Mucosa of rectum (tissue), 2 donors: ENCODE measurements at regions not wholly inside any gene's neighbourhood (a gene's known extent, or its start where the extent isn't known, plus 50 kb on each side); places are given as distances from the start of the nearest gene placed in this dataset.
"Not testable (repeated sequence)": the region's sequence is repeated elsewhere in the genome, so short reads cannot be mapped to it uniquely, and the experiment has no call there.

Experiments used
- H3K27ac ChIP-seq, 2 donors: one replicate each; pipeline ENCODE4 v1.7.0; 2013; ENCODE audit warnings: inconsistent platforms in 2 of 2, low read depth in 2 of 2, low read length in 2 of 2
- H3K27me3 ChIP-seq, 2 donors: one replicate each; pipeline ENCODE4 v1.7.0; 2013; ENCODE audit warnings: low read length in 2 of 2; ENCODE audit not compliant: control insufficient read depth in 2 of 2, insufficient read depth in 2 of 2
- H3K36me3 ChIP-seq, 2 donors: one replicate each; pipeline ENCODE4 v1.7.0; 2013; ENCODE audit warnings: low read length in 2 of 2; ENCODE audit not compliant: control insufficient read depth in 2 of 2, insufficient read depth in 2 of 2
- H3K4me1 ChIP-seq, 2 donors: one replicate each; pipeline ENCODE4 v1.7.0; 2013; ENCODE audit warnings: low read length in 2 of 2, mild to moderate bottlenecking in 1 of 2; ENCODE audit not compliant: control insufficient read depth in 2 of 2, insufficient read depth in 2 of 2
- H3K4me3 ChIP-seq, 2 donors: one replicate each; pipeline ENCODE4 v1.7.0; 2013; ENCODE audit warnings: low read length in 2 of 2
- H3K9ac ChIP-seq, 2 donors: one replicate each; pipeline ENCODE4 v1.7.0; 2013; ENCODE audit warnings: low read length in 2 of 2, low read depth in 1 of 2, mild to moderate bottlenecking in 1 of 2
- H3K9me3 ChIP-seq, 2 donors: one replicate each; pipeline ENCODE4 v1.7.0; 2013; ENCODE audit warnings: low read length in 2 of 2; ENCODE audit not compliant: control insufficient read depth in 2 of 2
- donor health status: healthy.
- donor health status: Normal muscosa, but diverticular disease.

DNA sequence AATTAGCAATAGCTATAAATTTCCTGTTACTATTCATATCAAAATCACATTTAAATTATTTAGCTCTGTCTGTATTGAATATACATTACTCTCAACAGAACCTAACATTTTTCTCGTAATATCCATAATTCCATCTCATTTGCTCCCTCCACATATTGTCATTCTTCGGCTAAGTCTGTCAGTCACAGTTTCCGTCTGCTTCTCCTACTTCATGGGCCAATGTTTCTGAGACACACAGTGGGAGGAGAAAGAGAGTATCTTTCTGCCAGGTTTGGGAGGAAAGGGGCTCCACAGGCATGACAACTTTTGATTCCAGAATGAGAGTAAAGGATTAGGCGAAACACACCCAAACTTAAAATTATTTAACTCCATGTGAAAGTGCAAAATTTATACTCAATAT is 273.1 kb upstream of the SMIM21 start:
- Histone ChIP-seq H3K4me3 (no peak overlapping the region), H3K27me3 (no peaks in the 10 kb centered on the region), H3K9ac (no peak overlapping the region), H3K27ac (no peak overlapping the region), H3K36me3 (no peaks in the 10 kb centered on the region), H3K4me1 (no peaks in the 10 kb centered on the region), H3K9me3 (no peaks in the 10 kb centered on the region)

GRCh38 chr18:75698861-75699260 is 271.4 kb upstream of the SMIM21 start:
- H3K9me3 ChIP-seq = no peaks in the 10 kb centered on the region
- no peaks in the 10 kb centered on the region for H3K36me3 ChIP-seq
- no peak overlapping the region for H3K4me3 ChIP-seq
- H3K27me3 ChIP-seq = no peaks in the 10 kb centered on the region
- no peaks in the 10 kb centered on the region for H3K4me1 ChIP-seq
- H3K9ac ChIP-seq = no peak overlapping the region
- H3K27ac ChIP-seq = no peak overlapping the region

- Histone ChIP-seq H3K27ac (no peak overlapping the region), H3K36me3 (no peaks in the 10 kb centered on the region), H3K4me1 (no peaks in the 10 kb centered on the region), H3K4me3 (no peak overlapping the region), H3K9me3 (no peaks in the 10 kb centered on the region), H3K9ac (no peak overlapping the region), H3K27me3 (no peaks in the 10 kb centered on the region)
Observed at GRCh38 chr18:75697493-75697892, 270.0 kb upstream of the SMIM21 start.

DNA sequence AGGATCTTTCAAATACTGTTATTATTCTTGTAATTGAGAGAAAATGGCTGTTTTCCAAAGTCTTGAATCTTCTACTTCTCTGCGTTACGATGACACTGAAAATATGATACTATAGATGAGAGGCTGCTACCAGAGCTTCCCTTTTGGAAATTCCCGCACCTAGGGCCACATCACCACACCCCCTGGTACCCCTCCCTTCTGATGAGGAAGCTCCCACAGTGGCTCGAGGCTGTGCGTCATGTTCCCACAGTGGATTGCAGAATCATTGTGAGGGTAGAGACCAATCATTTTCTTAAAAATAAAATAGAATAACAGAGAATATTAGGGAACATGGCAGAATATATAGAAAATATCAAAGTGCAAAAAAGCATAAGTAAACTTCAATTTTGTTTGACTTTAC is 268.9 kb upstream of the SMIM21 start:
- H3K9ac ChIP-seq = no peak overlapping the region
- H3K27me3 ChIP-seq = no peaks in the 10 kb centered on the region
- no peaks in the 10 kb centered on the region for H3K36me3 ChIP-seq
- no peak overlapping the region for H3K4me3 ChIP-seq
- no peaks in the 10 kb centered on the region for H3K9me3 ChIP-seq
- H3K27ac ChIP-seq = no peak overlapping the region
- H3K4me1 ChIP-seq = no peaks in the 10 kb centered on the region

DNA sequence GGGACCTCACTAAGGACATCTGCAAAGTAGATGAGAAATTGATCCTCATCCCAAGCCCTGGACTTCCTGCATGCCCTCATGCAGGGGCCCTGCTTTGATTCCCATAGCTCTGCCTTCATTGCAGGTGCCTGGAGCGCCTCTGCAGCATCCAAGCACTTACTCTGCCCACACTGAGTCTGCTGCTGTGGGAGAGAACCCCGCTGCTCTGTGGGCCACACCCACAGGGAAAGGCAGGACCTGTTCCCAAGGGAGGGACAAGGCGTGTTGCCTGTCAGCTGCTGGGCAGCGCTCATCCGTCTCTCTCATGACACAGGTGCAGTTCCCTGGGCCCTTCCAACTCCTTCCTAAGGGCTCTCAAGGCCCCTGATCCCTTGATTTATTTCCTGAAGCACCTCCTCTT is 266.8 kb upstream of the SMIM21 start:
- H3K27ac ChIP-seq = no peak overlapping the region
- H3K9ac ChIP-seq = no peak overlapping the region
- H3K27me3 ChIP-seq = no peaks in the 10 kb centered on the region
- H3K9me3 ChIP-seq = no peaks in the 10 kb centered on the region
- H3K36me3 ChIP-seq = no peaks in the 10 kb centered on the region
- H3K4me1 ChIP-seq = no peaks in the 10 kb centered on the region
- no peak overlapping the region for H3K4me3 ChIP-seq

DNA sequence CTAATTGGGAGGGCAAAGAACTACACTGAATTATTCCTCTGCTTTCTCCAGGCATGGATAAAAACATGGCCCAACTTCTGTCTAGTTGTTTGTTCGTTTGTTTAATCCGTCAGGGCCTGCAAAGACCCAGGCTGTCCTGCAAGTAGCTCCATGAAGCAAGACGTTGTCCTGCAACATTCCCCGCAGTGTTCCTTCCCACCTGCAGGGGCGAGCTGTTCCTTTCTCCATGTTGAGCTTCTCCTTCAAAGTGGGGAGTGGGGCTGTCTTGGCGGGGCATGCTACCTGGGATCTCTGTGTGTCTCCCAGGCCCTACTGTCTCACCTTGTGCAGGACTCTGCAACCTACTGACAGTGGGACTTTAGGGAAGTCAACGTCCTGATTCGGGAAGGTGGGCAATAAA is 264.0 kb upstream of the SMIM21 start:
- Histone ChIP-seq H3K9ac (no peak overlapping the region), H3K36me3 (no peaks in the 10 kb centered on the region), H3K4me3 (no peak overlapping the region)

GRCh38 chr18:75690283-75690682 is 262.8 kb upstream of the SMIM21 start:
- not testable (repeated sequence) for H3K4me3 ChIP-seq, H3K9me3 ChIP-seq, H3K27ac ChIP-seq, H3K9ac ChIP-seq, H3K27me3 ChIP-seq, H3K4me1 ChIP-seq, H3K36me3 ChIP-seq

More for the DNA sequence above, 264.0 kb upstream of the SMIM21 start:
- no peaks in the 10 kb centered on the region for H3K27me3 ChIP-seq
- no peaks in the 10 kb centered on the region for H3K9me3 ChIP-seq
- no peaks in the 10 kb centered on the region for H3K4me1 ChIP-seq
- no peak overlapping the region for H3K27ac ChIP-seq

- H3K4me3 ChIP-seq = no peak overlapping the region
- no peaks in the 10 kb centered on the region for H3K4me1 ChIP-seq
- no peak overlapping the region for H3K9ac ChIP-seq
- H3K27ac ChIP-seq = no peak overlapping the region
- H3K36me3 ChIP-seq = no peaks in the 10 kb centered on the region
- no peaks in the 10 kb centered on the region for H3K9me3 ChIP-seq
- H3K27me3 ChIP-seq = no peaks in the 10 kb centered on the region
Observed at GRCh38 chr18:75687626-75688025, 260.1 kb upstream of the SMIM21 start.

DNA sequence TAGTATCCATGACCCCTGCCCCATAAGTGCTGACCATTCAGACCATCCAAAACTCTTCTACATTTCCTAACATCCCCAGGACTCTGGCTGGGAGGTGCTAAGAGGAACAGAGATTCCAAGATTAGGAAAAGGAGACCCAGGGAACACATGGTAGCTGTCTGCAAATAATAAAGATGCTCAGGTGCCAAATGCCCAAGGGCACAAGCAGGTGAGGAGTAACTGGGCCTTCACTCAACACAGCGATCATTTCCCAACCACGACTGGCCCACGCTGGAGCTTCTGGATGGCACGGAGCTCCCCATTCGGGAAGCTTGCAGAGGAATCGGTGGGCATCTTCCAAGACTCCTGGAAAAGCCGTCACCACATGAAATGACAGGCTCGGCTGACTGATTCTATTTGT is 255.9 kb upstream of the SMIM21 start:
- Histone ChIP-seq H3K27ac (no peak overlapping the region), H3K9me3 (no peaks in the 10 kb centered on the region), H3K4me3 (no peak overlapping the region), H3K27me3 (no peaks in the 10 kb centered on the region), H3K4me1 (no peaks in the 10 kb centered on the region), H3K9ac (no peak overlapping the region), H3K36me3 (no peaks in the 10 kb centered on the region)

DNA sequence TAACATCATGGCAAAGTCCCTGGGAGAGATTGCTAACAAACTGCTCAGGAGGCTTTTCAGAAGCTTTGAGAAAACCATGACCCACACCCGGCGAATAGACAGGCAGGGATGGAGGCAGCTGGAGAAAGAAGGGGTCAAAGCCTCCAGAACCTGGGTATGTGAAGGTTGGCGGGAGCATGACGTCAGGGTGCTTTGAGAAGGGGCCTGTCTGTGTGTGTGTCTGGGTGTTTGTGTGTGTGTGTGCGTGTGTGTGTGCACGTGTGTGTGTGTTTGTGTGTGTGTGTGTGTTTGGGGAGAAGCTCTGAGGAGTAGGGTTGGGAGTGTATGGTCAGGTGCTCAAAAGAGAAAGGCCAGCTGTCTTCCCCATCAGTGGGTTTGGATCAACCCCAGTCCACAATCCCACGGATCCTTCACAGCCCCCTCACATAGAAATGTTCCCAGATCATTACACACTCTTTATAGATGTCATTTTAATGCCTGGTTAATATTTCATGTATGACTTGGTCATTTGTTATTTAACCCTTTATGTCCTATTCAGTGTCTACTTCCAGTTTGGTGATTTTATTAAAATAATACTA is 254.1 kb upstream of the SMIM21 start:
- H3K9ac ChIP-seq = no peak overlapping the region
- H3K27me3 ChIP-seq = no peaks in the 10 kb centered on the region
- H3K4me3 ChIP-seq = no peak overlapping the region
- H3K4me1 ChIP-seq = no peaks in the 10 kb centered on the region
- no peaks in the 10 kb centered on the region for H3K36me3 ChIP-seq
- H3K27ac ChIP-seq = no peak overlapping the region
- no peaks in the 10 kb centered on the region for H3K9me3 ChIP-seq

DNA sequence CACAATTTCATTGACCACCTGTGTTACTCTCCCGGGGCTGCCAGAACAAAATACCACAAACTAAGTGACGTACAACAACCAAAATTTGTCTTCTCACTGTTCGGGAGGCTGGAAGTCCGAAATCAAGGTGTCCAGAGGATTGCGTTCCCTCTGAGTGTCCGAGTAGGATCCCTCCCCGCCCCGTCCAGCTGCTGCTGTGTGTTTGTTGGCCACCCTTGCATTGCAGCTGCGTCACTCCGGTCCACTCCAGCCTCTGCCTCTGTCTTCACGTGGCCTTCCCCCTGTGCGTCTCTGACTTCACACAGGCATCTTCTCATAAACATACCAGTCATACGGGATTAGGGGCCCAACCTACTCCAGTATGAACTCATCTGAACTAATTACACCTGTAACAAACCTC is 251.8 kb upstream of the SMIM21 start:
- Histone ChIP-seq H3K27ac (no peak overlapping the region), H3K9me3 (no peaks in the 10 kb centered on the region), H3K9ac (no peak overlapping the region), H3K4me1 (no peaks in the 10 kb centered on the region), H3K4me3 (no peak overlapping the region), H3K27me3 (no peaks in the 10 kb centered on the region), H3K36me3 (no peaks in the 10 kb centered on the region)
